ENCODE measurements at regions not wholly inside any gene's neighbourhood (a gene's known extent, or its start where the extent isn't known, plus 50 kb on each side); places are given as distances from the start of the nearest gene placed in this dataset.
A peak's percentile ranks its signal among the peaks of the same experiment; 100 is the strongest.

- peaks cover 21% of the 10 kb centered on the region for H3K27me3 ChIP-seq
- intact Hi-C loops (cut with DNase I) = no loop called here
- H3K4me3 ChIP-seq = no peak overlapping the region
- no peaks in the 10 kb centered on the region for H3K9me3 ChIP-seq
- no peaks in the 10 kb centered on the region for H3K36me3 ChIP-seq
- TF ChIP-seq CTCF (IDR thresholded peaks at IDR 0.05) = no peak
- no peak overlapping the region for H3K27ac ChIP-seq
- no peak for DNase-seq
- no peak for ATAC-seq
- no peaks in the 10 kb centered on the region for H3K4me1 ChIP-seq
Observed at GRCh38 chr10:8326396-8327139, 272.1 kb downstream of the GATA3 start.

GRCh38 chr10:8327140-8327423 lies 272.6 kb downstream of the GATA3 start:
- no peaks in the 10 kb centered on the region for H3K9me3 ChIP-seq
- no peak overlapping the region for H3K27ac ChIP-seq
- ATAC-seq (no peak), DNase-seq (no peak)
- no peaks in the 10 kb centered on the region for H3K4me1 ChIP-seq
- no peak for TF ChIP-seq CTCF (IDR thresholded peaks at IDR 0.05)
- no peaks in the 10 kb centered on the region for H3K36me3 ChIP-seq
- intact Hi-C loops (cut with DNase I) = no loop called here
- no peak overlapping the region for H3K4me3 ChIP-seq
- H3K27me3 ChIP-seq = peaks cover 21% of the 10 kb centered on the region

DNA sequence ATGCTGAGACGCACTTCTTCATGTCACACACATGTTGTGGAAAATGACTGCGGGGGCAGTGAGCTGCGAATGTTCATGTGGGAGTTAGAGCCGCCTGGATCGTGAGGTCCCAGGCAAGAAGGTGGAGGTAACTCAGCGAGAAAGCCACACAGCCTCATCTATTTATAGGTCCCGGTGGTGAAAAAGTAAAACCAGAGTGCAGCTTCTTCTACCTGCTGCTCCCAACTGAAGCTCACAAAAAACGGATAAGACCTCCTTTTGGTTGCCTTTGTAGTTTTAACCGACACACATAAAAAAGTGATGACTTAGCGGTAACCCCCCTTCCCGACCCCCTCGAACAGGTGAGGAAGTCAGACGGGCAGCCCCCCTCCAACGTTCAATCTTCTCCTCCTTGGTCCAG lies 276.9 kb downstream of the GATA3 start:
- Histone ChIP-seq H3K9me3 (no peaks in the 10 kb centered on the region), H3K4me1 (no peaks in the 10 kb centered on the region), H3K36me3 (no peaks in the 10 kb centered on the region), H3K4me3 (no peak overlapping the region), H3K27me3 (peaks cover 47% of the 10 kb centered on the region), H3K27ac (no peak overlapping the region)
- DNase-seq = no peak
- intact Hi-C loops (cut with DNase I) = no loop called here
- no peak for TF ChIP-seq CTCF (IDR thresholded peaks at IDR 0.05)
- no peak for ATAC-seq

- peak; percentile 70 for DNase-seq
- intact Hi-C loops (cut with DNase I) = no loop called here
Observed at GRCh38 chr10:8331896-8332729, 277.6 kb downstream of the GATA3 start.

DNA sequence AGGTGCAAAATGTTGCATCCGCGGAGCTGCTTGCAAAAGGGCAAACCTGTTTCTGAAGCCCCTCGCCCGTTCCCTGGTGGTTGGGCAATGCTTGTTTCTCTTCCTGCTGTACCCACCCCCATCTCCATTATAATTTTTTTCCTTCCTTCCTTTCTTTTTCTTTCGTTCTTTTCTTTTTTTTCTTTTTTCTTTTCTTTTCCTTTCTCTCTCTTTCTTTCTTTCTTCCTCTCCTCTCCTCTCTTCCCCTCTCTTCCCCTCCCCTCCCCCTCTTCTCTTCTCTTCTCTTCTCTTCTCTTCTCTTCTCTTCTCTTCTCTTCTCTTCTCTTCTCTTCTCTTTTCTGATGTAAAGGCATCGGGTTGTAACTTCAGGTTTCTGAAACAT lies 278.2 kb downstream of the GATA3 start:
- TF ChIP-seq CTCF (IDR thresholded peaks at IDR 0.05) = no peak
- peak overlapping the region; percentile 14 for H3K4me3 ChIP-seq
- no peaks in the 10 kb centered on the region for H3K4me1 ChIP-seq
- peak overlapping the region; percentile 0 for H3K27ac ChIP-seq
- DNase-seq = no peak
- H3K27me3 ChIP-seq = peaks cover 42% of the 10 kb centered on the region
- H3K9me3 ChIP-seq = no peaks in the 10 kb centered on the region
- H3K36me3 ChIP-seq = no peaks in the 10 kb centered on the region
- ATAC-seq = no peak
- intact Hi-C loops (cut with DNase I) = no loop called here

More at GRCh38 chr10:8331896-8332729, 277.6 kb downstream of the GATA3 start:
- H3K27me3 ChIP-seq = peaks cover 42% of the 10 kb centered on the region
- peak overlapping the region; percentile 14 for H3K4me3 ChIP-seq
- no peaks in the 10 kb centered on the region for H3K36me3 ChIP-seq
- no peaks in the 10 kb centered on the region for H3K9me3 ChIP-seq
- ATAC-seq = peak; percentile 87
- TF ChIP-seq CTCF (IDR thresholded peaks at IDR 0.05) = no peak
- no peak overlapping the region for H3K27ac ChIP-seq
- no peaks in the 10 kb centered on the region for H3K4me1 ChIP-seq
